ENCODE measurements at regions not wholly inside any gene's neighbourhood (a gene's known extent, or its start where the extent isn't known, plus 50 kb on each side); places are given as distances from the start of the nearest gene placed in this dataset.
"Not testable (repeated sequence)": the region's sequence is repeated elsewhere in the genome, so short reads cannot be mapped to it uniquely, and the experiment has no call there.

DNA sequence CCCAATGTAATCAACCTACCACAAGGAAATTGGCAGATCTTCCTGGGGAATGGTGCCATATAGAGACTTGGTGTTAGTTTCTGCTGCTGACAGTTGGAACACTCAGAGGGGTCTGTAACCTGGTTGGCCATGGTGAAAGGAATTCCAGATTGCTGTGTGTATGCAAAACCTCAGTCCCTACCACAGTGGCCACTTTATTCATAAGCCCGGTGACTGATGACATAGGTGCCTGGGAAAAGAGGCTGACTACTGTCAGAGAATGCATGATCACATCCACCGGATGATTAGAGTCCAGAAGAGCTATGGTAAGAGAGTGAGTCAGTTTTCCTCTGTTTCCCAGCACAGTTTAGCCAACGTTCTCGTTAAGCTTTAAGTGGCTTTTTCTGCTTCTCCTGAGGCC lies 156.8 kb upstream of the NPAP1 start:
- TF ChIP-seq, protein P1, sequence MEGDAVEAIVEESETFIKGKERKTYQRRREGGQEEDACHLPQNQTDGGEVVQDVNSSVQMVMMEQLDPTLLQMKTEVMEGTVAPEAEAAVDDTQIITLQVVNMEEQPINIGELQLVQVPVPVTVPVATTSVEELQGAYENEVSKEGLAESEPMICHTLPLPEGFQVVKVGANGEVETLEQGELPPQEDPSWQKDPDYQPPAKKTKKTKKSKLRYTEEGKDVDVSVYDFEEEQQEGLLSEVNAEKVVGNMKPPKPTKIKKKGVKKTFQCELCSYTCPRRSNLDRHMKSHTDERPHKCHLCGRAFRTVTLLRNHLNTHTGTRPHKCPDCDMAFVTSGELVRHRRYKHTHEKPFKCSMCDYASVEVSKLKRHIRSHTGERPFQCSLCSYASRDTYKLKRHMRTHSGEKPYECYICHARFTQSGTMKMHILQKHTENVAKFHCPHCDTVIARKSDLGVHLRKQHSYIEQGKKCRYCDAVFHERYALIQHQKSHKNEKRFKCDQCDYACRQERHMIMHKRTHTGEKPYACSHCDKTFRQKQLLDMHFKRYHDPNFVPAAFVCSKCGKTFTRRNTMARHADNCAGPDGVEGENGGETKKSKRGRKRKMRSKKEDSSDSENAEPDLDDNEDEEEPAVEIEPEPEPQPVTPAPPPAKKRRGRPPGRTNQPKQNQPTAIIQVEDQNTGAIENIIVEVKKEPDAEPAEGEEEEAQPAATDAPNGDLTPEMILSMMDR (conservative IDR thresholded peaks at IDR 0.05) = not testable (repeated sequence)
- TF ChIP-seq ZFX (IDR thresholded peaks at IDR 0.05) = not testable (repeated sequence)
